HCT116 (cell line): ENCODE measurements at regions not wholly inside any gene's neighbourhood (a gene's known extent, or its start where the extent isn't known, plus 50 kb on each side); places are given as distances from the start of the nearest gene placed in this dataset.

Experiments used
- ATAC-seq: fragments of 200-7000 bp; cut with Tn5 transposase; 2 replicates; pipeline ENCODE4 v1.9.1; 2020; ENCODE audit warnings: mild to moderate bottlenecking, moderate library complexity
- BruUV-seq: library from RNA; stranded (reverse); fragments of 400-500 nt; replicated peaks from 2 replicates; lab custom pipeline; 2021; lab: Mats Ljungman, UMichigan
- CTCF ChIA-PET: fragments of 300-600 bp; sonication (Branson Sonifier 250); formaldehyde crosslinking; loops from one replicate; lab custom pipeline; 2021; ENCODE audit warnings: antibody characterized with exemption; lab: Charles Lee
- POLR2A ChIA-PET: fragments of 300-600, 350-600 bp; sonication (Branson Sonifier 250); formaldehyde crosslinking; loops from one replicate; lab custom pipeline; 2021; ENCODE audit warnings: antibody characterized with exemption; lab: Charles Lee
- RAD21 ChIA-PET, 2 experiments: fragments of 300-600 bp; sonication (Branson Sonifier 250); formaldehyde crosslinking; loops; one replicate each; lab custom pipeline; 2023; ENCODE audit warnings: low total read pairs in 2 of 2; ENCODE audit not compliant: uncharacterized antibody in 2 of 2, unreplicated experiment in 2 of 2, low non-redundant PET in 1 of 2; lab: Charles Lee
- DNase-seq: peaks from one replicate; pipeline ENCODE4 v3.0.0-alpha.2; 2010; ENCODE audit warnings: low read depth, low spot score
- H2AFZ ChIP-seq: fragments of 200-600 bp; shearing (Covaris generic), sonication (generic); 2 replicates; pipeline ENCODE4 v1.6.1; 2017; ENCODE audit warnings: low read depth, mixed run types, mixed read lengths, antibody characterized with exemption, low read length; ENCODE audit not compliant: poor library complexity, severe bottlenecking
- H3K27ac ChIP-seq: 2 replicates; pipeline ENCODE4 v1.5.1; 2012; ENCODE audit warnings: low read depth, low read length
- H3K27me3 ChIP-seq: fragments of 200-600 bp; sonication (generic); 2 replicates; pipeline ENCODE4 v1.6.1; 2016; ENCODE audit warnings: mixed run types, low read length, mixed read lengths; ENCODE audit not compliant: insufficient read depth
- H3K36me3 ChIP-seq, 2 experiments: fragments of 200-500 bp in 1 of 2; fragments of 200-600 bp in 1 of 2; sonication (Bioruptor generic) in 1 of 2; sonication (generic) in 1 of 2; 2 replicates each; pipeline versions ENCODE4 v1.5.1 to v1.6.1; 2014 to 2016; ENCODE audit warnings: low read length in 2 of 2, inconsistent platforms in 1 of 2, mixed read lengths in 1 of 2, mixed run types in 1 of 2; ENCODE audit not compliant: insufficient read depth in 2 of 2, control insufficient read depth in 1 of 2
- H3K4me1 ChIP-seq, 2 experiments: fragments of 200-600 bp in 1 of 2; sonication (generic) in 1 of 2; 2 replicates each; pipeline versions ENCODE4 v1.5.1 to v1.6.1; 2012 to 2017; ENCODE audit warnings: low read length in 2 of 2, inconsistent platforms in 1 of 2, mild to moderate bottlenecking in 1 of 2, mixed read lengths in 1 of 2, mixed run types in 1 of 2, moderate library complexity in 1 of 2; ENCODE audit not compliant: insufficient read depth in 2 of 2, control insufficient read depth in 1 of 2
- H3K4me2 ChIP-seq: fragments of 200-600 bp; sonication (generic); 2 replicates; pipeline ENCODE4 v1.6.1; 2017; ENCODE audit warnings: mixed run types, low read length, mixed read lengths
- H3K4me3 ChIP-seq, 2 experiments: fragments of 200-600 bp in 1 of 2; sonication (generic) in 1 of 2; replicated peaks in 1 of 2; 2 replicates each; pipeline ENCODE4 v1.5.1; 2011 to 2016; ENCODE audit warnings: low read length in 2 of 2, control low read depth in 1 of 2, low read depth in 1 of 2, mild to moderate bottlenecking in 1 of 2, mixed read lengths in 1 of 2, mixed run types in 1 of 2
- H3K79me2 ChIP-seq: fragments of 200-600 bp; sonication (generic); 2 replicates; pipeline ENCODE4 v1.6.1; 2017; ENCODE audit warnings: mild to moderate bottlenecking, mixed run types, low read length, moderate library complexity, mixed read lengths; ENCODE audit not compliant: insufficient read depth
- H3K9ac ChIP-seq: fragments of 200-600 bp; sonication (generic); 2 replicates; pipeline ENCODE4 v1.6.1; 2016; ENCODE audit warnings: low read length, mixed read lengths
- H3K9me2 ChIP-seq: fragments of 200-600 bp; sonication (generic), shearing (Covaris generic); 2 replicates; pipeline ENCODE4 v1.6.1; 2017; ENCODE audit warnings: mixed run types, mild to moderate bottlenecking, moderate library complexity; ENCODE audit not compliant: insufficient read depth
- H3K9me3 ChIP-seq, 2 experiments: fragments of 200-500 bp in 1 of 2; fragments of 200-600 bp in 1 of 2; sonication (Bioruptor generic) in 1 of 2; sonication (generic) in 1 of 2; 2 replicates each; pipeline ENCODE4 v1.6.1; 2014 to 2017; ENCODE audit warnings: low read length in 2 of 2, mixed read lengths in 2 of 2, inconsistent platforms in 1 of 2, low read depth in 1 of 2, mild to moderate bottlenecking in 1 of 2, mixed run types in 1 of 2, moderate library complexity in 1 of 2; ENCODE audit not compliant: control insufficient read depth in 1 of 2, insufficient read depth in 1 of 2
- H4K20me1 ChIP-seq: fragments of 200-600 bp; sonication (generic), shearing (Covaris generic); 2 replicates; pipeline ENCODE4 v1.6.1; 2017; ENCODE audit warnings: mixed run types, mild to moderate bottlenecking, moderate library complexity; ENCODE audit not compliant: insufficient read depth
- EGR1 ChIP-seq: IDR thresholded peaks from 2 replicates; pipeline ENCODE4 v1.6.1; 2012; ENCODE audit warnings: low read depth
- FOSL1 ChIP-seq: IDR thresholded peaks from 2 replicates; pipeline ENCODE4 v1.6.1; 2012; ENCODE audit warnings: low read depth
- MAX ChIP-seq: IDR thresholded peaks from 2 replicates; pipeline ENCODE4 v1.6.1; 2012
- RAD21 ChIP-seq: IDR thresholded peaks from 2 replicates; pipeline ENCODE4 v1.6.1; 2012; ENCODE audit warnings: low read depth, mild to moderate bottlenecking
- TCF7L2 ChIP-seq: IDR thresholded peaks from 2 replicates; pipeline ENCODE4 v1.7.0; 2011; ENCODE audit warnings: borderline replicate concordance, inconsistent platforms; ENCODE audit not compliant: insufficient read depth, insufficient read length; ENCODE audit errors: extremely low read depth
- ZFX ChIP-seq: fragments of 450-650 bp; IDR thresholded peaks from 2 replicates; pipeline ENCODE4 v1.6.1; 2017
- ZNF274 ChIP-seq: fragments of 200-500 bp; sonication (Bioruptor generic); IDR thresholded peaks from 2 replicates; pipeline ENCODE4 v1.6.1; 2014; ENCODE audit warnings: mild to moderate bottlenecking, low read depth, low read length, inconsistent platforms
- intact Hi-C: fragments of 100-400 bp; cut with micrococcal nuclease; formaldehyde crosslinking; loops from 2 replicates; pipeline ENCODE4 v1.10.0; 2022

GRCh38 chr4:144342949-144343760 is 202.6 kb upstream of the GYPA start:
- Histone ChIP-seq H3K27ac (no peak overlapping the region), H3K79me2 (no peaks in the 10 kb centered on the region), H4K20me1 (no peaks in the 10 kb centered on the region), H3K9me3 (no peaks in the 10 kb centered on the region), H2AFZ (no peak overlapping the region), H3K4me2 (no peak overlapping the region), H3K36me3 (no peaks in the 10 kb centered on the region), H3K4me1 (no peaks in the 10 kb centered on the region), H3K9ac (no peak overlapping the region), H3K27me3 (no peaks in the 10 kb centered on the region), H3K9me2 (peaks cover 2% of the 10 kb centered on the region; the same call in 1 of the 2 replicates), H3K4me3 (no peak overlapping the region)
- POLR2A ChIA-PET: no interaction called here
- no peak for DNase-seq
- TF ChIP-seq TCF7L2 (no peak), EGR1 (no peak), RAD21 (no peak), MAX (no peak), ZFX (no peak), FOSL1 (no peak)
- BruUV-seq: no TSS peak
- CTCF ChIA-PET: no interaction called here
- intact Hi-C loops: no loop called here
- RAD21 ChIA-PET: no interaction called here
- no peak for ATAC-seq

GRCh38 chr4:144347121-144347520 is 206.6 kb upstream of the GYPA start:
- H3K27ac ChIP-seq: no peak overlapping the region
- no peak for TF ChIP-seq ZNF274
- no peaks in the 10 kb centered on the region for H3K9me2 ChIP-seq
- H3K9ac ChIP-seq: no peak overlapping the region
- ChIA-PET CTCF (no interaction called here), POLR2A (no interaction called here), RAD21 (no interaction called here)
- no TSS peak for BruUV-seq
- no peaks in the 10 kb centered on the region for H3K36me3 ChIP-seq
- intact Hi-C loops: no loop called here
- no peaks in the 10 kb centered on the region for H3K79me2 ChIP-seq
- H3K27me3 ChIP-seq: no peaks in the 10 kb centered on the region
- H4K20me1 ChIP-seq: no peaks in the 10 kb centered on the region
- no peaks in the 10 kb centered on the region for H3K9me3 ChIP-seq
- H2AFZ ChIP-seq: no peak overlapping the region
- no peak overlapping the region for H3K4me2 ChIP-seq
- no peaks in the 10 kb centered on the region for H3K4me1 ChIP-seq
- no peak for ATAC-seq
- no peak for DNase-seq
- H3K4me3 ChIP-seq: no peak overlapping the region
